ACC112 (cell line): ENCODE measurements at regions not wholly inside any gene's neighbourhood (a gene's known extent, or its start where the extent isn't known, plus 50 kb on each side); places are given as distances from the start of the nearest gene placed in this dataset.

ENCODE experiments used
- H2AFZ ChIP-seq: fragments of 200-600 bp; sonication (generic); one replicate; pipeline ENCODE4 v1.6.0; 2017; ENCODE audit warnings: antibody characterized with exemption, low read length; ENCODE audit not compliant: unreplicated experiment
- H3K27ac ChIP-seq: fragments of 200-600 bp; sonication (generic); 2 replicates; pipeline ENCODE4 v1.5.1; 2014; ENCODE audit warnings: low read depth, mild to moderate bottlenecking, antibody characterized with exemption, low read length, moderate library complexity
- H3K27me3 ChIP-seq: fragments of 200-600 bp; sonication (generic); 2 replicates; pipeline ENCODE4 v1.6.1; 2014; ENCODE audit warnings: mild to moderate bottlenecking, antibody characterized with exemption, low read length, moderate library complexity, mixed read lengths; ENCODE audit not compliant: insufficient read depth
- H3K36me3 ChIP-seq: fragments of 200-600 bp; sonication (generic); 2 replicates; pipeline ENCODE4 v1.6.1; 2016; ENCODE audit warnings: mild to moderate bottlenecking, antibody characterized with exemption, low read length, moderate library complexity, mixed read lengths; ENCODE audit not compliant: insufficient read depth
- H3K4me1 ChIP-seq: fragments of 200-600 bp; sonication (generic); one replicate; pipeline ENCODE4 v1.6.1; 2016; ENCODE audit warnings: low read length, mixed read lengths; ENCODE audit not compliant: insufficient read depth, unreplicated experiment, control insufficient read depth
- H3K4me3 ChIP-seq: fragments of 200-600 bp; sonication (generic); 2 replicates; pipeline ENCODE4 v1.5.1; 2014; ENCODE audit warnings: mild to moderate bottlenecking, low read depth, low read length
- H3K79me2 ChIP-seq: fragments of 200-600 bp; sonication (generic); one replicate; pipeline ENCODE4 v1.6.0; 2016; ENCODE audit warnings: low read length; ENCODE audit not compliant: control insufficient read depth, unreplicated experiment, insufficient read depth

- Histone ChIP-seq H3K27me3 (peaks cover 8% of the 10 kb centered on the region), H3K36me3 (no peaks in the 10 kb centered on the region), H3K4me1 (no peaks in the 10 kb centered on the region), H3K27ac (no peak overlapping the region), H3K4me3 (no peak overlapping the region), H2AFZ (no peak overlapping the region), H3K79me2 (no peaks in the 10 kb centered on the region)
Measured at GRCh38 chr7:93750986-93751385, 139.6 kb downstream of the TFPI2 start.

- no peaks in the 10 kb centered on the region for H3K36me3 ChIP-seq
- no peak overlapping the region for H3K27ac ChIP-seq
- no peak overlapping the region for H3K4me3 ChIP-seq
- no peaks in the 10 kb centered on the region; the same call in none of the 2 replicates for H3K27me3 ChIP-seq
- no peaks in the 10 kb centered on the region for H3K79me2 ChIP-seq
- H2AFZ ChIP-seq, result no peak overlapping the region
- H3K4me1 ChIP-seq, result no peaks in the 10 kb centered on the region
Measured at GRCh38 chr7:93747019-93747418, 143.5 kb downstream of the TFPI2 start.

- no peak overlapping the region for H3K27ac ChIP-seq
- H3K4me3 ChIP-seq, result no peak overlapping the region
- peaks cover 8% of the 10 kb centered on the region for H3K4me1 ChIP-seq
- H2AFZ ChIP-seq, result no peak overlapping the region
- no peaks in the 10 kb centered on the region for H3K36me3 ChIP-seq
- peaks cover 20% of the 10 kb centered on the region for H3K27me3 ChIP-seq
- H3K79me2 ChIP-seq, result no peaks in the 10 kb centered on the region
Measured at GRCh38 chr7:93739424-93739823, 151.1 kb downstream of the TFPI2 start.

- H3K79me2 ChIP-seq, result no peaks in the 10 kb centered on the region
- H3K36me3 ChIP-seq, result no peaks in the 10 kb centered on the region
- no peak overlapping the region for H3K4me3 ChIP-seq
- peaks cover 8% of the 10 kb centered on the region for H3K4me1 ChIP-seq
- H3K27me3 ChIP-seq, result peaks cover 23% of the 10 kb centered on the region
- no peak overlapping the region for H3K27ac ChIP-seq
- H2AFZ ChIP-seq, result no peak overlapping the region
Measured at GRCh38 chr7:93737953-93738352, 152.6 kb downstream of the TFPI2 start.

- H3K4me1 ChIP-seq, result peaks cover 8% of the 10 kb centered on the region
- H3K36me3 ChIP-seq, result no peaks in the 10 kb centered on the region
- H3K79me2 ChIP-seq, result no peaks in the 10 kb centered on the region
- H2AFZ ChIP-seq, result no peak overlapping the region
- H3K27me3 ChIP-seq, result peaks cover 30% of the 10 kb centered on the region
- no peak overlapping the region for H3K27ac ChIP-seq
- H3K4me3 ChIP-seq, result no peak overlapping the region
Measured at GRCh38 chr7:93736668-93737369, 153.7 kb downstream of the TFPI2 start.

- Histone ChIP-seq H3K36me3 (no peaks in the 10 kb centered on the region), H3K4me1 (no peaks in the 10 kb centered on the region), H3K79me2 (no peaks in the 10 kb centered on the region), H2AFZ (no peak overlapping the region), H3K27me3 (peaks cover 48% of the 10 kb centered on the region), H3K4me3 (no peak overlapping the region), H3K27ac (no peak overlapping the region)
Measured at GRCh38 chr7:93728292-93728691, 153.8 kb upstream of the CALCR start.

- no peak overlapping the region for H3K4me3 ChIP-seq
- H3K4me1 ChIP-seq, result no peaks in the 10 kb centered on the region
- no peaks in the 10 kb centered on the region for H3K79me2 ChIP-seq
- peaks cover 33% of the 10 kb centered on the region for H3K27me3 ChIP-seq
- H3K27ac ChIP-seq, result no peak overlapping the region
- H3K36me3 ChIP-seq, result no peaks in the 10 kb centered on the region
- H2AFZ ChIP-seq, result no peak overlapping the region
Measured at GRCh38 chr7:93725954-93726353, 151.4 kb upstream of the CALCR start.

- no peaks in the 10 kb centered on the region for H3K4me1 ChIP-seq
- no peaks in the 10 kb centered on the region for H3K79me2 ChIP-seq
- peaks cover 10% of the 10 kb centered on the region; the same call in 1 of the 2 replicates for H3K27me3 ChIP-seq
- no peak overlapping the region for H2AFZ ChIP-seq
- no peak overlapping the region for H3K27ac ChIP-seq
- H3K4me3 ChIP-seq, result no peak overlapping the region
- H3K36me3 ChIP-seq, result no peaks in the 10 kb centered on the region
Measured at GRCh38 chr7:93723424-93724124, 149.1 kb upstream of the CALCR start.

GRCh38 chr7:93720106-93720505 lies 145.6 kb upstream of the CALCR start:
- no peak overlapping the region for H3K4me3 ChIP-seq
- no peaks in the 10 kb centered on the region for H3K79me2 ChIP-seq
- no peak overlapping the region for H3K27ac ChIP-seq
- peaks cover 4% of the 10 kb centered on the region for H3K4me1 ChIP-seq
- no peaks in the 10 kb centered on the region for H3K36me3 ChIP-seq
- no peak overlapping the region for H2AFZ ChIP-seq
- H3K27me3 ChIP-seq, result no peaks in the 10 kb centered on the region

GRCh38 chr7:93719546-93719945 lies 145.0 kb upstream of the CALCR start:
- Histone ChIP-seq H2AFZ (no peak overlapping the region), H3K27ac (no peak overlapping the region), H3K79me2 (no peaks in the 10 kb centered on the region), H3K27me3 (no peaks in the 10 kb centered on the region), H3K36me3 (no peaks in the 10 kb centered on the region), H3K4me3 (no peak overlapping the region), H3K4me1 (peaks cover 4% of the 10 kb centered on the region)
